ENCODE measurements at regions not wholly inside any gene's neighbourhood (a gene's known extent, or its start where the extent isn't known, plus 50 kb on each side); places are given as distances from the start of the nearest gene placed in this dataset.
A peak's percentile ranks its signal among the peaks of the same experiment; 100 is the strongest.
"Not testable (repeated sequence)": the region's sequence is repeated elsewhere in the genome, so short reads cannot be mapped to it uniquely, and the experiment has no call there.

DNA sequence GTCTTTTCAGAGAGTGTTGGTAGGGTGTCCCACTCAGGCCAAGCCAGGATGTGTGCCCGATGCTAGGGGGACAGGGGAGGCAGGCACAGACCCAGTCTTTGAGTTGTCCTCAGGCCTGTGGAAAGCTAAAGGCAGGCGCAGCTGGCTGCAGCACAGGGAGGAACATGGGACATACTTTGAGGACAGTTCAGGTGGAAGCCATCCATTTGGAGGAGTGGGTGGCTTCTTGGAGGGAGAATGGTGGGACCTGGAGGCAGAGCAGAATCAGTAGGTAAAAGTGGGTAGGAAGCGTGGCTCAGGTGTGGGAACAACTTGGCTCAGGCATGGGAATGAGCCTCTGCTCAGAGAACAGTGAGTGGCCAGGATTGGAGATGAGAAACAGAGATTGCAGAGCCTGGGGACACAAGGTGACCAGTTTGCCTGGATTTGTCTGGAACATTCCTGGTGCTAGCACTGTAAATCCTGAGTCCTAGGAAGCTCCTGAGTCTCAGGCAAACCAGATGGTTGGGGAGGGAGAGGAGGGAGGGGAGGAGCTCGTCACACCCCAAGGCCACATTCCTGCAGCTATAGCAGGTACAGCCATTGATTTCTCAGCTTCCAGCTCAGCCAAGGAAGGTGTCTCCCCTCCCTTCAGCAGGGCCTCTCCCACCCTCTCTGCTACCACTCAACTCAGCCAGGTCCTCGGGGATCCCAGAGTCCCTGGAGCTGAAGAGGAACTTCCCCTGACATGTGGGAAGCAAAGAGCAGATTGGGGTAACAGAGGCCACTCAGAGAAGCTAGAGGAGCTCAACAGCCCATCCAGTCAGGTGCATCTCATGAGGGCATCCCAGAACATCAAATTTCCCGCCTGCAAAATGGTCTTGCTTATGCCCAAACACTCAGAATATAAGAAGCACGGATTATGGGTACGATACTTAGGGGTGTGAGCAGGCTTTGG lies 65.2 kb upstream of the TINAGL1 start:
- peak; percentile 9 for DNase-seq (ENCODE audit: low spot score)

DNA sequence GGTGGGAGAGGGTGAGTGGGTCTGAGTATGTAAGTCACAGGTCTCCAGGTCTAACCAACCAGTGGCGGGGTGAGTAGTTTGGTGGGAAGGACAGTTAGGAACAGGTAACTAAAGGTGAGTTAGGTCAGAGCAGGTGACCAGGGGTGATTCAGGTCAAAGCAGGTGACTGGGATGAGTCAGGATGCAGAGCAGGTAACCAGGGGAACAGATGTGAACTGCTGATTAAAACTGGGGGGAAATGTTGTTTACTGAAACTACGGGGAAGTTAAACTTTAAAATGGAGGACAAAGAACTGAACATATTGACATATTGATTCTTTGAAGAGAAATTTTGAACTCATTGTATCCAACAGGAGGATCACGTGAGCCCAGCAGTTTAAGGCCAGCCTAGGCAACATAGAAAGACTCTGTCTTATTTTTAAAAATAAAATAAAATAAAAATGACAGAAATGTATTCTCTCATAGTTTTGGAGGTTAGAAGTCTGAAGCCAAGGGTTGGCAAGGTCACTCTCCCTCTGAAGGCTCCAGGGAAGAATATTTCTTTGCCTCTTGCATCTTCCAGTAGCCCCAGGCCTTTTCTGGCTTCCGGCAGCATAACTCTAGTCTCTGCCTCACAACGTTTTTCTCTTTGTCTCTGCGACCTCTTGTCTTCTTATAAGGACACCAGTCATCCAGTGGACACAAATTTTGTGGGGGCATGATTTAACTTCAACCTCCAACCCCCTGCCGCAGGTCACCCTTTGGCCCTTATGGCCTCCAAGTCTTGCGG lies 64.3 kb upstream of the TINAGL1 start:
- no peak for DNase-seq (ENCODE audit: low spot score)

DNA sequence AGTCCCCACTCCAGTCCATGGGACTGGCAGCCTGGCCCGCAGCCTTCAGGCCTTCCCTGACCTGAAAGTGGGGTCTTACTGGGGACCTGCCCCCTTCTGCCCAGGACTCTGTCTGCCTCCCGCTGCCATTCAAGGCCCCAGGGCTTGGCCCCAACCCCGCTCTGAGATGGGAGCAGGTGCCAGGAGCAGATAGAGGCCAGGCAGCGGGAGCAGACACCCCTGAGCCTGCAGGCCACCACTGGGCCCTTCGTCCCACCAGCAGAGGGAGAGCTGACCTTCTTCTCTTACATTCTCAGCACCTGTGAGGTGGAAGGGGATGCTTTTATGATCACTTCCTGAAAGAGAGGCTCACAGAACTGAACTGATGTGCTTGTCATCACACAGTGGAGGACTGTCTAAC lies 62.2 kb upstream of the TINAGL1 start:
- DNase-seq (ENCODE audit: low spot score): no peak

DNA sequence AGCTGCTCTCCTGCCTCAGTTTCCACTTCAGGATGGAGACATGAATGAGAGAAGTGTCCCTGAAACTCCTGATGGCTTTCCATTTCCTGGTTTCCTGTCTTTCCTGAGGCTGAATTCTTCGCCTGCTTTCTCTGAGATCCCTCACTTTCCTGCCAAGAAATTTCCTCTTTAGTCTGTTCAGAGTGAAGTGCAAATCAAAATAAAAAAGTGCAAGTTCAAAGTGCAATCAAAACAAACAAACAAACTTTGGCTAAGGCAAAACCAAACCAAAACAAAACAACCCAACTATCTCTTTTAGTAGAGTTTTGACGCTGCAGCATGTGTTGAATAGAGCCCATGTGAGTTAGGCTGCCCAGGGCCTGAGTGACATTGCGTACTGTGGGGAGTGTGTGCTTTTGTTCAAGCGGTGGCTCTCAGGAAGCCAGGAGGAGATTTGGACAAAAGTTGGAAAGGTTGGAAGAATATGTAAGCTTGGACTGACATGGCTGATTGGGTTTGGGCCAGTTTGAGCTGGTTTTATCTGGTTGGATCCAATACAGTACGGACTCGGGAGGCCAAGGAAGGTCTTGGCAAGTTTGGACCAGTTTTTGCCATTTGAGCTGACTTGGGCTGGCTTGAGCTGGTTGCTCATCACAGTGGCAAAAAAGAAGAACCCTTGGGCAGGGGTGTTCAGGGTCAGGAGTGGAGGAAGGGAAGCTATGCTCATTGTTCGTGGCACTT lies 61.1 kb upstream of the TINAGL1 start:
- peak; percentile 5 for DNase-seq (ENCODE audit: low spot score)

DNA sequence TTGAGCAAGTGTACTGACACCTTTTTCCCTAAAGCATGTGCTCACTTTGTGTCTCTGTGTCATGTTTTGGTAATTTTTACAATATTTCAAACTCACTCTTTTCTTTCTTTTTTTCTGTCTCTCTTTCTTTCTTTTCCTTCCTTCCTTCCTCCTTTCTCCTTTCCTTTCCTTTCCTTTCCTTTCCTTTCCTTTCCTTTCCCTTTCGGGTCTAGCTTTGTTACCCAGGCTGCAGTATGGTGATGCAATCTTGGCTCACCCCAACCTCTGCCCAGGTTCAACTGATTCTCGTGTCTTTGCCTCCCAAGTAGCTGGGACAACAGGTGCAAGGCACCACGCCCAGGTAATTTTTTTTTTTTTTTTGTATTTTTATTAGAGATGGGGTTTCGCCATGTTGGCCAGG lies 60.4 kb upstream of the TINAGL1 start:
- no peak for DNase-seq (ENCODE audit: low spot score)

DNA sequence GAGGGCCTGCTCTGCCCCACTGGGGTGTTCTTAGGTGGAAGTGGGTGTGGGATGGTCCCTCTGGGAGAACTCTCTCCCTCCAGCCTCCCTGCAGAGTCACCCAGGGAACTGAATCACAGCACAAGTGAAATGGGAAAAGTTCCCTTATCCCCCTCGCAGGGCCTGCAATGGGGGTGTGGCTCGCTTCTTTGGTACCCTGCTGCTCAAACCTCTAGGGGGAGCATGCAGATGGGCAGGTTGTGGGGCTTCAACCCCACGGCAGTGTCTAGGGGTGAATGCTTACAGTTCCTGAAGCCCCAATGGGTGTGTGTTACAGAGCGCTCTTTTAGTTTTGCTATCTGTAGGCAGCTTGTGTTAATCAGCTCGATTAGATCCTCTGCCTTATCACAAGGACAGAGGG lies 59.0 kb upstream of the TINAGL1 start:
- no peak for DNase-seq (ENCODE audit: low spot score)

DNA sequence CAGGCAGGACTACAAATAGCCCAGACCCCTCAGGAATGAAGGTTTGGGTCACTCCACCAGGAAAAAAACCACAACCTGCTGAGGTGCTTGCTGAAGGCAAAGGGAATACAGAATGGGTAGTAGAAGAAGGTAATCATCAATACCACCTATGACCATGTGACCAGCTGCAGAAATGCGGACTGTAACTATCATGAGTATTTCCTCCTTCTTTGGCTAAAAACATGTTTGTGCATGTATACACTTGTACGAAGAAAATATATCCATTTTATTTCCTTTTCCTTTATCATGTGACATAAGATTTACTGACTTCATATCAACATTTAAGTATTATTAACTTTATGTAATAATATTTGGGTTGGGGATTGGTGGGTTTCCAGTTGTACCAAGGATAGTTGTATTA lies 58.3 kb upstream of the TINAGL1 start:
- DNase-seq (ENCODE audit: low spot score): not testable (repeated sequence)

DNA sequence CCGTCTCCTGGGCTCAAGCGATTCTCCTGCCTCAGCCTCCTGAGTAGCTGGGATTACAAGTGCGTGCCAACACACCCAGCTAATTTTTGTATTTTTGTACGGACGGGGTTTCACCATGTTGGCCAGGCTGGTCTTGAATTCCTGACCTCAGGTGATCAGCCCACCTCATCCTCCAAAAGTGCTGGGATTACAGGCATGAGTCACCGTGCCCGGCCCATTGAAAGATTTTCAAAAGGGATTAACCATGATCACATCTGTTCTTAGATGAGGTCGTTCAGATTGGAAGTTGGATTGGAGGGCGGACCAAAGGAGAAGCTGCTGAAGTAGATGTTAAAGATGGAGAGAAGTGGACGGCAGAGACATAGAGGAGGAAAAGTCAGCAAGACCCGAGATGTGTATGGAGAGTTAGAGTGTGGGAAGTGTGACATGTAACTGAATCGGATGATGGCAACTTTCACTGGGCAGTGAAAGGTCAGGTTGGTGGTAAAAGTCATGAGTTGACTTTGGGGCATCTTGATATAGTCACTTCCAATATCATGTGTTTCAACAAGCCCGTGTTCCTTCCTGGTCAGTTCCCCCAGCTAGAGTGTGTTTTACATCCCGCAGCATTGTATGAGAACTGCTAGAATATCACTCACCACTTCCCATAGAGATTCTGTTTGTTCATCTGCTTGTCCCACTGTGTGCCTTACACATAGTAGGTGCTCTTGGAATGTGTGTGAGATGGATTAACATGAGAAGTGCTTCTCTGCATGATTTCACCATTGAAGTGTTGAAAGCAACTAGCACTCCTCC lies 54.4 kb upstream of the TINAGL1 start:
- no peak for DNase-seq (ENCODE audit: low spot score)

DNA sequence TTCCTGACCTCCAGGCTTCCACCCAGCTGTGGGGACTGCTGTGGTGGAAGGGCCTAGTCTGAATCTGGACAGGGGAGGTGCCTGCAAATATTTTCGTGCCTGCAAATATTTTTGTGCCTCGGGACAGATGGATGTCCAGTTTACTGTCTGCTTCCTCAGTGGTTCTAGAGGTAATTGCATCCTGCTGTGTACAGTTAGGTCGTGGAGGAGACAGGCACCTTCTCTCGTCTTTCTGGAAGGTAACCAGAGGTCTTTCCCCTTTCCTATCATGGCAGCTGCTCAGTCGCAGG lies 53.8 kb upstream of the TINAGL1 start:
- DNase-seq (ENCODE audit: low spot score): no peak

DNA sequence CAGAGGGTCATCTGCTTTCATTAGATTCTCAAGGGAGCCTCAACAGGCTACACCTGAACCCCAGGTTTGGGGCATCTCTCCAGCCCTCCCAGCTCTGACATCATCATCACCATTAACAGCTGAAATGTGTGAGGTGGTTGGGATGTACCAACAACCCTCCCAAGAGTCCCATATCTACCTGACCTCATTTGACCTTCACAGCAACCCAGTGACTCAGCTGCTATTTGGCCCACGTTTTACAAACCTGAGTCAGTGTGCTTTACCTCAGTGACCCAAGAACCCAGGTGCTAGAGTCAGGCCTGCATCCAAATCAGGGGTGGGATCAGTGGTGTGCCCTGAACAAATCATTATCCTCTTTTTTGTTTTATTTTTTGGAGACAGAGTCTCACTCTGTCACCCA lies 53.3 kb upstream of the TINAGL1 start:
- DNase-seq (ENCODE audit: low spot score): no peak

DNA sequence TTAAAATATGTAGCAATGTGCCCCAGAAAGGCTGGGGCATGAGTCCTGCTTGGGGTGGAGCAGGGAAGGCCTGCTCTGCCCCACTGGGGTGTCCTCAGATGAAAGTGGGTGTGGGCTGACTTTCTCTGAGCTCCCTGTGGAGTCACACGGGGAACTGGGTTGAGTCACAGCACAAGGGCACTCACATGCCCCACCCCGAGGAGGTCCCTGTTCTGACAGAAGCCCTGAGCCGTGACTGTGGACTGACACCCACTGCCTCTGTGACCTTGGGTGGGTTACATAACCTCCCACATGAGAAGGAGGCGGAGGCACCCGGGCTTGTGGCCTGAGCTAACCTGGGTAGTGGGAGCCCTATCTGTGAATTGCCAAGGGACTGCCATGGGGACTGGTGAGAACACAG lies 52.5 kb upstream of the TINAGL1 start:
- no peak for DNase-seq (ENCODE audit: low spot score)

DNA sequence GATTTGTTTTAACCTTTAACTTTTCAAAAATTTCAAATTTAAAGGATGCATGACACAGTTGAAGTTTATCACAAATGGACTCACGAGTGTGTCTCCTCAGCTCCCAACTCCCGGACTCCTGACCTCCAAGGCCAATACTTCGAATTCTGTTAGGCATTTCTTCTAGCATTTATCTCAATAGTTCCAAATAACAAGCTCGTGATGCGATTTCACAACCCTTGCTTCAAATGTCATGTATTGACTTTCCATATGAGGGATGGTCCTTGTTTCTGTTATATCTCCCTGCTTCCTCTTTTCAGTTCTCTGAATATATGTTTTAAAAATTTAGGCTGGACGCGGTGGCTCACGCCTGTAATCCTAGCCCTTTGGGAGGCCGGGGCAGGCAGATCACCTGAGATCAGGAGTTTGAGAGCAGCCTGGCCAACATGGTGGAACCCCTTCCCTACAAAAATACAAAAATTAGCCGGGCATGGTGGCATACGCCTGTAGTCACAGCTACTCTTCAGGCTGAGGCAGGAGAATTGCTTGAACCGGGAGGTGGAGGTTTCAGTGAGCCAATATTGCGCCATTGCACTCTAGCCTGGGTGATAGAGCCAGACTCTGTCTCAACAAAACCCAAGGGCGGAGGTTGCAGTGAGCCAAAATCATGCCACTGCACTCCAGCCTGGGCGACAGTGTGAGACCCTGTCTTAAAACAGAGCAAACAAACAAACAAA lies 52.0 kb upstream of the TINAGL1 start:
- DNase-seq (ENCODE audit: low spot score): no peak

Measured in umbilical cord (tissue), 1 donor.